MG63 (cell line): ENCODE measurements at regions not wholly inside any gene's neighbourhood (a gene's known extent, or its start where the extent isn't known, plus 50 kb on each side); places are given as distances from the start of the nearest gene placed in this dataset.
A peak's percentile ranks its signal among the peaks of the same experiment; 100 is the strongest.

Source experiments
- DNase-seq: peaks from one replicate; pipeline ENCODE4 v3.0.0-alpha.2; 2020
- H3K27me3 ChIP-seq: fragments of 250-450 bp; sonication (Bioruptor Pico); 2 replicates; pipeline ENCODE4 v1.5.1; 2020; ENCODE audit warnings: mild to moderate bottlenecking, moderate library complexity
- H3K36me3 ChIP-seq: fragments of 250-450 bp; sonication (Bioruptor Pico); 2 replicates; pipeline ENCODE4 v1.5.1; 2020; ENCODE audit warnings: mild to moderate bottlenecking, moderate library complexity
- H3K4me3 ChIP-seq: fragments of 250-450 bp; sonication (Bioruptor Pico); 2 replicates; pipeline ENCODE4 v1.5.1; 2020; ENCODE audit warnings: mild to moderate bottlenecking, moderate library complexity
- H3K9me3 ChIP-seq: fragments of 250-450 bp; sonication (Bioruptor Pico); 2 replicates; pipeline ENCODE4 v1.5.1; 2020; ENCODE audit warnings: mild to moderate bottlenecking, moderate library complexity

- peaks cover 56% of the 10 kb centered on the region for H3K36me3 ChIP-seq
Measured at GRCh38 chr12:124397399-124397679, 102.4 kb downstream of the RFLNA start.

GRCh38 chr12:124396544-124397398, 101.9 kb downstream of the RFLNA start:
- Histone ChIP-seq H3K9me3 (no peaks in the 10 kb centered on the region), H3K4me3 (no peak overlapping the region), H3K27me3 (no peaks in the 10 kb centered on the region), H3K36me3 (peaks cover 56% of the 10 kb centered on the region)
- DNase-seq: no peak

More at GRCh38 chr12:124397399-124397679, 102.4 kb downstream of the RFLNA start:
- no peaks in the 10 kb centered on the region for H3K27me3 ChIP-seq
- no peak overlapping the region for H3K4me3 ChIP-seq
- H3K9me3 ChIP-seq: no peaks in the 10 kb centered on the region
- no peak for DNase-seq

- Histone ChIP-seq H3K27me3 (no peaks in the 10 kb centered on the region), H3K36me3 (peaks cover 62% of the 10 kb centered on the region), H3K4me3 (no peak overlapping the region), H3K9me3 (no peaks in the 10 kb centered on the region)
- no peak for DNase-seq
Measured at GRCh38 chr12:124395986-124396385, 101.1 kb downstream of the RFLNA start.

- no peaks in the 10 kb centered on the region for H3K27me3 ChIP-seq
- H3K4me3 ChIP-seq: no peak overlapping the region
- H3K36me3 ChIP-seq: peaks cover 64% of the 10 kb centered on the region
- no peaks in the 10 kb centered on the region for H3K9me3 ChIP-seq
- no peak for DNase-seq
Measured at GRCh38 chr12:124395284-124395752, 100.4 kb downstream of the RFLNA start.

GRCh38 chr12:124394462-124395128, 99.7 kb downstream of the RFLNA start:
- peak; percentile 79 for DNase-seq
- no peak overlapping the region for H3K4me3 ChIP-seq
- peaks cover 61% of the 10 kb centered on the region for H3K36me3 ChIP-seq
- no peaks in the 10 kb centered on the region for H3K9me3 ChIP-seq
- no peaks in the 10 kb centered on the region for H3K27me3 ChIP-seq

GRCh38 chr12:124393831-124394230, 98.9 kb downstream of the RFLNA start:
- H3K36me3 ChIP-seq: peaks cover 53% of the 10 kb centered on the region
- no peaks in the 10 kb centered on the region for H3K9me3 ChIP-seq
- DNase-seq: no peak
- no peak overlapping the region for H3K4me3 ChIP-seq
- no peaks in the 10 kb centered on the region for H3K27me3 ChIP-seq

GRCh38 chr12:124393414-124393790, 98.5 kb downstream of the RFLNA start:
- no peak for DNase-seq
- Histone ChIP-seq H3K36me3 (peaks cover 50% of the 10 kb centered on the region), H3K27me3 (no peaks in the 10 kb centered on the region), H3K4me3 (no peak overlapping the region), H3K9me3 (no peaks in the 10 kb centered on the region)

GRCh38 chr12:124392667-124393413, 97.9 kb downstream of the RFLNA start:
- peak; percentile 94 for DNase-seq
- Histone ChIP-seq H3K4me3 (no peak overlapping the region), H3K36me3 (peaks cover 46% of the 10 kb centered on the region), H3K27me3 (no peaks in the 10 kb centered on the region), H3K9me3 (no peaks in the 10 kb centered on the region)

- DNase-seq: peak; percentile 78
- Histone ChIP-seq H3K4me3 (no peak overlapping the region), H3K9me3 (no peaks in the 10 kb centered on the region), H3K27me3 (no peaks in the 10 kb centered on the region), H3K36me3 (peaks cover 41% of the 10 kb centered on the region)
Measured at GRCh38 chr12:124392271-124392666, 97.4 kb downstream of the RFLNA start.

GRCh38 chr12:124391340-124392261, 96.7 kb downstream of the RFLNA start:
- Histone ChIP-seq H3K27me3 (no peaks in the 10 kb centered on the region), H3K4me3 (no peak overlapping the region), H3K36me3 (peaks cover 38% of the 10 kb centered on the region), H3K9me3 (no peaks in the 10 kb centered on the region)
- peak; percentile 60 for DNase-seq

GRCh38 chr12:124390442-124391097, 95.7 kb downstream of the RFLNA start:
- H3K27me3 ChIP-seq: no peaks in the 10 kb centered on the region
- H3K36me3 ChIP-seq: peaks cover 34% of the 10 kb centered on the region
- no peaks in the 10 kb centered on the region for H3K9me3 ChIP-seq
- no peak overlapping the region for H3K4me3 ChIP-seq
- DNase-seq: peak; percentile 86

- H3K27me3 ChIP-seq: no peaks in the 10 kb centered on the region
- H3K36me3 ChIP-seq: peaks cover 34% of the 10 kb centered on the region
- H3K9me3 ChIP-seq: no peaks in the 10 kb centered on the region
- H3K4me3 ChIP-seq: no peak overlapping the region
- DNase-seq: no peak
Measured at GRCh38 chr12:124389725-124390441, 95.0 kb downstream of the RFLNA start.

GRCh38 chr12:124389138-124389724, 94.3 kb downstream of the RFLNA start:
- DNase-seq: peak; percentile 79
- Histone ChIP-seq H3K4me3 (peak overlapping the region; percentile 42), H3K36me3 (peaks cover 37% of the 10 kb centered on the region), H3K27me3 (no peaks in the 10 kb centered on the region), H3K9me3 (no peaks in the 10 kb centered on the region)

GRCh38 chr12:124388679-124389137, 93.8 kb downstream of the RFLNA start:
- Histone ChIP-seq H3K4me3 (peak overlapping the region; percentile 42), H3K36me3 (peaks cover 33% of the 10 kb centered on the region), H3K9me3 (no peaks in the 10 kb centered on the region), H3K27me3 (no peaks in the 10 kb centered on the region)
- DNase-seq: peak; percentile 71
